ENCODE measurements at regions not wholly inside any gene's neighbourhood (a gene's known extent, or its start where the extent isn't known, plus 50 kb on each side); places are given as distances from the start of the nearest gene placed in this dataset.

- TF ChIP-seq CTCF (IDR thresholded peaks at IDR 0.05) (no peak), ZFX (IDR thresholded peaks at IDR 0.05; ENCODE audit: borderline replicate concordance) (no peak)
Observed at GRCh38 chr1:67609577-67610341, 75.2 kb upstream of the GADD45A start.
